Mesodermal cell (in vitro differentiated cells): ENCODE measurements at regions not wholly inside any gene's neighbourhood (a gene's known extent, or its start where the extent isn't known, plus 50 kb on each side); places are given as distances from the start of the nearest gene placed in this dataset.

Experiments
- H3K27ac ChIP-seq: 2 replicates; pipeline ENCODE4 v1.7.0; 2013; ENCODE audit warnings: mild to moderate bottlenecking, low read depth, low read length, moderate library complexity; ENCODE audit not compliant: severe bottlenecking
- H3K36me3 ChIP-seq: 2 replicates; pipeline ENCODE4 v1.7.1; 2013; ENCODE audit warnings: mild to moderate bottlenecking, low read length, moderate library complexity; ENCODE audit not compliant: control insufficient read depth, insufficient read depth
- H3K4me1 ChIP-seq: one replicate; pipeline ENCODE4 v1.7.1; 2013; ENCODE audit warnings: mild to moderate bottlenecking, low read length; ENCODE audit not compliant: insufficient read depth, control insufficient read depth, poor library complexity, severe bottlenecking
- H3K4me3 ChIP-seq: 2 replicates; pipeline ENCODE4 v1.7.0; 2013; ENCODE audit warnings: low read length, control low read depth, mild to moderate bottlenecking; ENCODE audit not compliant: insufficient read depth, poor library complexity, severe bottlenecking; ENCODE audit errors: extremely low read depth
- H3K9me3 ChIP-seq: 2 replicates; pipeline ENCODE4 v1.7.1; 2013; ENCODE audit warnings: mild to moderate bottlenecking, low read length, moderate library complexity; ENCODE audit not compliant: control insufficient read depth
- WGBS, 2 experiments: methylation state at CpG; one replicate each; pipeline ENCODE4 v1.1.5; 2013; ENCODE audit warnings: missing lambda C conversion rate in 2 of 2; ENCODE audit not compliant: insufficient coverage in 2 of 2; 5-methylcytosine and 5-hydroxymethylcytosine counted together

DNA sequence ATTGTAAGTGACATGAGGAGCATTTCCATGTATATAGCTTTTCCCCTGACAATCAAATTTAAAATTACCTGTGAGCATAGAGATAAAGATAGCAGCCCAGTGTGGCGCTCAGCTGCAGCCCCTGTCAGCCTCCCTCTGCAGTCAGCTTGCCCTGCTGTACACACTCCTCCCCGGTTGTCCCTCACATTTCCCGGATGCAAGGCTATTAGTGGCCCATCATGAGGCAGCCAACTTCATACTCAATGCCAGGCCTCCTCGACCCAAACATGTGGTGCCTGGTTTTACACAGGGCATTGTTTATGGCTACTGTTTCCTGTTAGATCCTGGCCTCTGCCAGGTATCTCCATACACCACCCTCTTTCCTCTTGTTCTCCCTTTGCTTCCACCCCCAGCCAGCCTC, 116.1 kb upstream of the SH3BP4 start:
- 91 to 100% methylated on average over 4 of the region's 4 CpGs for WGBS, 2 experiments
- peaks cover 19% of the 10 kb centered on the region for H3K4me1 ChIP-seq
- H3K4me3 ChIP-seq, result no peak overlapping the region
- peak overlapping the region; percentile 38 for H3K27ac ChIP-seq
- no peaks in the 10 kb centered on the region for H3K36me3 ChIP-seq
- no peaks in the 10 kb centered on the region for H3K9me3 ChIP-seq

DNA sequence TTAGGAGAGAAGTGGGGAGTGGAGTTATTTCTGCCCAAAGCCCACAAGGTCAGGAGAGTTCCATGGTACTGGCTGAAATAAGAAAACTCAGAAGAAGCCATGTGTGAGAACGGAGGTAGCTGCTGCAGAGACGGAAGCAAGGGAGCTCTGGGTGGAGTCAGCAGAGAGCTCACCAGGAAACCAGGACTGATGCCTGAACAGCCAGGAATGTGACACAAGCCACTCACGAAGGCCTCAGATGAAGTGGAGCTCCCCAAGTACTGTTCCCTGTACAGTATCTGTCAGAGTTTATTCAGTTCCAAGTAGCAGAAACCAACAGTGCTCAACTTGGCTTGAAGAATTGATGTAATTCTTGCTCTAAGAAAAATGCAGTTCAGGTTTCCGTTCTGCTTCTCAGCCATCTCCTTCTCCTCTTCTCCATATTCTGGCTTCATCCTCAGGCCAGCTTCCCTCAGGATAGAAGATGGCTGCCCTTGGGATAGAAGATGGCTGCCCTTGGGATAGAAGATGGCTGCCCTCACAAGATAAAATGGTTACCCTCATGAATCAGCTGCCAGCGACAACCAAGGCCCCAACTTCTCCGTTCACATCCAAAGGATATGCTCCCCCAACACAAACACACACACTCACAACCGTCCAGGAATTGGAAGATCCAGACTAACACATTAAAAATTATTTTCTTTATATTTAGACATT, 117.4 kb upstream of the SH3BP4 start:
- Histone ChIP-seq H3K27ac (no peak overlapping the region), H3K9me3 (no peaks in the 10 kb centered on the region), H3K4me1 (peaks cover 10% of the 10 kb centered on the region), H3K36me3 (no peaks in the 10 kb centered on the region), H3K4me3 (no peak overlapping the region)
- WGBS, 2 experiments, result 84 to 93% methylated on average over 3 of the region's 7 CpGs

DNA sequence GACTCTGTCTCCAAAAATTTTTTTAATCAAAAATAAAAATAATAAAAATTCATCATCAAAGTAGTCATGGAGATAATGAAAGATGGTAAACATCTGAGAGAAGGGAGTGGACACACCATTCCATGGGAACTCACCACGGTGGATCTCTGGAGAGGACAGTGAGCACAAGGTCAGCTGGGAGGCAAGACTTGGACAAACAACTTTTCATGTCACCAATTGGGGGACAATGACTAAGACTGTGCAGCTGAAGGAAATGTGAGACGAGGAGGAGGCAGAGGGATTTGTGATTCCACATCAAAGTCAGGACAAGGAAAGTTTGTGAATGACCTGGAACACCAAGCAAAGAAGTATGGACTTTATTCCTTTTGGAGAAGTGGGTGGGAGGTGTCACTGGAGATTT, 121.0 kb upstream of the SH3BP4 start:
- Histone ChIP-seq H3K4me1 (no peaks in the 10 kb centered on the region), H3K4me3 (no peak overlapping the region), H3K27ac (no peak overlapping the region), H3K36me3 (no peaks in the 10 kb centered on the region), H3K9me3 (no peaks in the 10 kb centered on the region)
- 85 to 100% methylated on average over 2 of the region's 2 CpGs for WGBS, 2 experiments

DNA sequence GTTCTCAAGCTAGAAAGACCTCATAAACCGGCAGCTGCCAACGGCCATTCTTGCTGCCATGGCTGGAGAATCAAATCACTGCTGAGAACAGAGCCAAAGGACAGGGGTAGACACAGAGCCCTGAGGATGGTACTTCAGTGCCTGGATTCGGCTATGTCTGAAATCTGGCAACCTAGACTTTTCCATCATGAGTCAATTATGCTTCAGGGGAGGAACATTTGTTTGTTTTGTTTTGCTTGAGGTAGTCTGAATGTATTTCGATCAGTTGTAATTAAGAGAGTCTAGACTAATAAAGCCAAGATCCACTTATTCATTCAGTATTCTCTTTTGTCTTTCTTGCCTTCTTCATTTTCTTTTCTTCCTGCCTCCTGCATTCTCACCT, 122.8 kb upstream of the SH3BP4 start:
- H3K27ac ChIP-seq, result no peak overlapping the region
- no peak overlapping the region for H3K4me3 ChIP-seq
- no peaks in the 10 kb centered on the region for H3K36me3 ChIP-seq
- no peaks in the 10 kb centered on the region for H3K9me3 ChIP-seq
- peaks cover 2% of the 10 kb centered on the region for H3K4me1 ChIP-seq
- 91 to 100% methylated on average over 3 of the region's 4 CpGs for WGBS, 2 experiments

DNA sequence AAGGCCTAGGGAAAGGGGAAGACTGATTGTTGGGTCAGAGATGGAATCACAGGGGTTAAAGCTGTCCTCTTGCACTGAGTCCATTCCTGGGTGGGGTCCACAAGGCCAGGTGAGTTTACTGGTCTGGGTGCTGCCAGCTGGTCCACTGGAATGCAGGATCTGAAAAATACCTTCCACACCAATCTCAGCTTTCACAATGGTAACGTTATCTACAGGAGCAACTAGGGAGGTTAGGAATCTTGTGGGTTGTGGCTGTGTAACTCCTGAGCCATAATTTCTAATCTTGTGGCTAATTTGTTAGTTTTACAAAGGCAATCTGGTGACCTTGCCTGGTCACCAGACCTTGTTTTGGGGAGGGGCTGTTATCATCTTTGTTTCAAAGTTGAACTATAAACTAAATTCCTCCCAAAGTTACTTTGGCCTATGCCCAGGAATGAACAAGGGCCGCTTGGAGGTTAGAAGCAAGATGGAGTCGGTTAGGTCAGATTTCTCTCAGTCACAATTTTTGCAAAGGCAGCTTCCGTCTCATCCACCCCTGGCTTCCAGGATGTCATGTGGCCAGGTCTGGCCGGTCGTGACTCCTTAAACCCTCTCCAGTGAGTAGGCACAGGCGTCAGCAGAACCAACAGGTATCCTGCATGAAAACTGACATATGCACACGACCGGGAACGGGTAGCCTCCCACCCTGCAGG, 123.3 kb upstream of the SH3BP4 start:
- H3K4me1 ChIP-seq, result peaks cover 4% of the 10 kb centered on the region

DNA sequence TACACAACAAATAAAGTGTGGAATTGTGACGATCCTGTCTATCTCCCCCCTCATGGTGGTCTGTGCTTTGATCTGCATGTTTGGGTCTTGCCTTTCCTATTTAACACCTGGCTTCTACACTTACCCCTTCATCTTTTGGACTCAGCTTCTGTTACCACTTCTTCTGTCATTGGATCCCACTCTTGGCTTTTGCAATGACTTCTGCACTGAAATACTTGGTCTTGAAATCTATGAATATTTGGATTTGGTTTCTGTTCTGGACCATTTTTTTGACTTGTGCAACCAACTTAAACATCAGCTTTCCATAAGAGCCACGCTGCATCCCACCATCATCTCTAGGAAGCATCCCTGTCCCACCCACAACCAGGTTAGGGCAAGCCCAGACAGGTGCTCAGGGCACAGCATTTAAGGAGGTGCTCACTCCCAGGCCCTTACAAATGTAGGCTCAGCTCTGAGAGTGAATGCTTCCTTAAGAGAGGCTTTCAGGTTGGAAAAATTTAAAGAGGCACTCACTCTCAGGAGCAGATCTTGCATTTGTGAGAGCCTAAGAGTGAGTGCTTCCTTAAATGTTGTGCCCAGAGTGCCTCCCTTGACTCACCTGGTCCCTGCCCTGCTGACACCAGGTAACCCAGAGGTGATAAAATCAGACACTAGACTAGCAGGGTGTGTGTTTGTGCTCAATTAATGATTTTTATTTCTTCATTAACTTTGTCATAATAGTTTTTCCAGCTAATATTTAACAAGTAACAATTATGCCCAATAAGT, 124.5 kb upstream of the SH3BP4 start:
- H3K4me1 ChIP-seq, result peaks cover 4% of the 10 kb centered on the region
- no peaks in the 10 kb centered on the region for H3K9me3 ChIP-seq

More for the DNA sequence above, 123.3 kb upstream of the SH3BP4 start:
- Histone ChIP-seq H3K9me3 (no peaks in the 10 kb centered on the region), H3K36me3 (no peaks in the 10 kb centered on the region), H3K4me3 (no peak overlapping the region), H3K27ac (no peak overlapping the region)
- WGBS, 2 experiments, result 92 to 94% methylated on average over 7 of the region's 10 CpGs

DNA sequence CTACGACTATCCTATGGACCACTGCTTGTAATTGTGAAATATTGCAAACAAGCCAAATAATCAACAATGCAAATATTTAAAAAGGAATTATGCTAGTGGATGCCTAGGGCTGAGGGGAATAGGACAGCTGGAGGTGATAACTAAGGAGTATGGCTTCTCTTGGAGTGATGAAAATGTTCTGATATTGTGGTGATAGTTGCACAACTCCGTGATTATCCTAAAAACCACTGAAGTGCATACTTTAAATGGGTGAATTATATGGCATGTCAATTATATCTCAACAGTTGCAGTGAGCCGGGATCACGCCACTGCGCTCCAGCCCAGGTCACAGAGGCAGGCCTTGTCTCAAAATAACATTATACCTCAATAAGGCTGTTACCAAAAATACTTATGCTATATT, 125.1 kb upstream of the SH3BP4 start:
- Histone ChIP-seq H3K4me1 (peaks cover 4% of the 10 kb centered on the region), H3K9me3 (no peaks in the 10 kb centered on the region), H3K4me3 (no peak overlapping the region), H3K36me3 (no peaks in the 10 kb centered on the region), H3K27ac (no peak overlapping the region)
- 89 to 100% methylated on average over 1 of the region's 5 CpGs for WGBS, 2 experiments

More for the DNA sequence above, 124.5 kb upstream of the SH3BP4 start:
- no peaks in the 10 kb centered on the region for H3K36me3 ChIP-seq
- WGBS, 2 experiments, result 86% methylated on average over 1 of the region's 2 CpGs; no CpG with 5 or more reads in 1 of the 2 experiments
- no peak overlapping the region for H3K4me3 ChIP-seq
- no peak overlapping the region for H3K27ac ChIP-seq

DNA sequence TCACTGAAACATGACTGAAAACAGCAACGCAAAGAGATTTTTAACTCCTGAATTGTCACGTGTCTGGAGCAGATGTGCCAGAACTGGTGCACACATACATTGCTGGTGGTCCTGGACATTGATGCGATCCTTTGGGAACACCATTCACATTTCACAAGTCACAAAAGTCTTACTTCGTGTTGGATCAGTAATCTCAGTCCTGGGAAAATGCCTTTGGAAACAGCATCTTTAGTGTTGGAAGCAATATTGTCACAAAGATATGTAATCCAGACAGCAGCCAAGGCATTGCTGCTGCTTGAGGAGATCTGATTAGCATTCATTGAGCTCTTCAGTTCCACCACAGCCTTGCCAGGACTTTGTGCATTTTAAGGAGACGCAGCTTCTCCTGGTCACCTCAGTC, 126.2 kb upstream of the SH3BP4 start:
- H3K9me3 ChIP-seq, result no peaks in the 10 kb centered on the region
- WGBS, 2 experiments, result 92 to 96% methylated on average over 4 of the region's 5 CpGs
- no peak overlapping the region for H3K27ac ChIP-seq
- H3K36me3 ChIP-seq, result no peaks in the 10 kb centered on the region
- no peak overlapping the region for H3K4me3 ChIP-seq
- H3K4me1 ChIP-seq, result peaks cover 4% of the 10 kb centered on the region

DNA sequence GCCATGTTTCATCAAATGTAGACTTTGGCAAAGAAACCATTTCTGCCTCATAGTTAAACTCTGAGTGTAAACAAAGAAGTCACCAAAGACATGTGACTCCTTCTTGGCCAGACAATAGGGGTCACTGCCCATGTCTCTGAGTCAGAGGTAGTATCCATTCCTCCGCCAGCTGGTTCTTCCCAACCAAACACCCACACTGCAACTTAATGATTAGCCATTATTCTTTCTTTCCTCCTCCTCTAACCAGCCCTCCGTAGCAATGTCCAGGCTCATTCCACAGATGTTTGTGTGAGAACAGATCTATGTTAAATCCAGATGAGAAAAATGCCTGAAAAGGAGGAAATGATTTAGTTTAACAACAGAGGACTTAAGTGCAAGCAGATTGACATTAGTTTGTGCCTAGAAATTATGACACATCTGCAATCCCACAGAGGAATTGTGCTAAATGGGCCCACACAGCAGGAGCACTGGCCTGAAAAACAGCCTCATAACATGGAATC, 127.9 kb upstream of the SH3BP4 start:
- H3K4me3 ChIP-seq, result no peak overlapping the region
- peak overlapping the region; percentile 69 for H3K27ac ChIP-seq
- no peaks in the 10 kb centered on the region for H3K9me3 ChIP-seq
- 71% methylated on average over 1 of the region's 2 CpGs; no CpG with 5 or more reads in 1 of the 2 experiments for WGBS, 2 experiments
- H3K4me1 ChIP-seq, result peaks cover 4% of the 10 kb centered on the region
- no peaks in the 10 kb centered on the region for H3K36me3 ChIP-seq

DNA sequence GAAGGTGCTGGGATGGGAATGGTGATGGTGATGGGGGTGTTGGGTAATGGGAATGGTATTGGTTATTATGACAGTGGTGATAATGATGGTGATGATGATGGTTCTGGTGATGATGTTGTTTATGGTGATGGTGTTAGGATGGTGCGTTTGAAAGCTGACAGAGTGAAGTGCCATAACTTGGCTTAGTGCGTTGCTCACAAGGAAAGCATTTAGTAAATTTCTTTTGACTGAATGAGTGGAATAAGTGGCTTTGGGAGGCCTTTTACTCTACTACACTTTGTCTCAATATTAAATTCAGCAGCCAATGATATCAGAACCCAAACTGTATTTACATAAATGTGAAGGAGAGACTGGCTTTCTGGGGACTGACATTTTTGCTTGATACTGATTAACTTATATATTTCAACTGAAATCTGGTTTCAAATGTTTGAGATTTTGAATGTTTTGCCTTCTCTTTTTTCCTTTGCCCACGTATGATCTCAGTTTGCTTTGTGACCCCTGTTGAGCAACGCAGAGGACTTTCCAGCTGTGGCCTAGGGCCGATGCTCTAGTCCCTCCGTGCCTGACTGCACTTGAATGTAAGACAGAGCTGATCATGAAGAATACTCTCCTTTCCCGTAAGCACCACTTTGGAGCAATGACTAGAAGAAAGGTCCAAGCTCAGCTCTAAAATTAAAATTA, 128.5 kb upstream of the SH3BP4 start:
- Histone ChIP-seq H3K4me3 (no peak overlapping the region), H3K4me1 (peaks cover 4% of the 10 kb centered on the region), H3K27ac (peak overlapping the region; percentile 57), H3K9me3 (no peaks in the 10 kb centered on the region), H3K36me3 (no peaks in the 10 kb centered on the region)
- WGBS, 2 experiments, result 95 to 100% methylated on average over 1 to 5 of the region's 7 CpGs
